HG02885 (cell line): ENCODE measurements at regions not wholly inside any gene's neighbourhood (a gene's known extent, or its start where the extent isn't known, plus 50 kb on each side); places are given as distances from the start of the nearest gene placed in this dataset.
"Not testable (repeated sequence)": the region's sequence is repeated elsewhere in the genome, so short reads cannot be mapped to it uniquely, and the experiment has no call there.

Experiments used
- ATAC-seq: cut with Tn5 transposase; IDR thresholded peaks from one replicate; pipeline ENCODE4 v1.9.1; 2021; ENCODE audit warnings: mild to moderate bottlenecking; ENCODE audit not compliant: unreplicated experiment, poor library complexity

DNA sequence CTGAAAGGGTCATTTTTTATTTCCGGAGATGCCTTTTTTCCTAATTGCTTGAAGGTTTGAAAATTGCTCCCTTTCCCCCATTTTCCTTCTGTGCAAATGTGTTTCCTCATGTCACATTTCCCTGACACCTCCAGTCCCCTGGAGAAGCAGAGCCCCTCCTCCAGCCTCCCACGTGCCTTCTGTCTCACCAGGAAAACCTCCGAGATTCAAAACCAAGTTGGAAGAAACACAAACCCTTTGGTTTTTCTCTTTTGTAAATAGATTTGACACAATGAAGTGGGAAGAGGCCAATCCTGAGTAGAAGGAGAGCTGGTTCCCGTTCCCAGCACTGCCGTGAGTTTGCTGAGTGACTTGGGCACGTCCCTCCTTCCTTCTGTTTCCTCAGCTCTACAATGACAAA is 125.4 kb upstream of the MYCN start:
- ATAC-seq, result no peak

DNA sequence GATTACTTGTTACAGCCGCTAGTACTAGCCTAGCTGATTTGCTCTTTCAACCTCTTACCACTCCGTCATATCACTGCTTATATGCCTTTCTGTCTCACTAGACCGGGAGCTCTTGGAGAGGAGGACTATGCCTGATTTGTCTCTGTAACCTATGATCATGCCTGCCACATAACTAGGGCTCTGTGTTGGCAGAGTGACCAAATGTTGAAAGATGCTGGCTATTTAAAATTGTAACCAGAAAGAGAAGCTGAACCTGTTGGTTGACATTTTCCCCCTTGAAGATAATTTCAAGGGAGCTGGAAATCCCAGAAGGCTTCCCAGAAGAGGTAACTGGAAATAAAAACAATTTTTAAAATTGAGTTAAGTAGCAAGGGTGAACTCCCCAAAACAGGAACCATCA is 124.1 kb upstream of the MYCN start:
- ATAC-seq, result no peak

- ATAC-seq, result no peak
Measured at GRCh38 chr2:15816674-15817406, 123.5 kb upstream of the MYCN start.

- no peak for ATAC-seq
Measured at GRCh38 chr2:15817748-15818147, 122.6 kb upstream of the MYCN start.

- ATAC-seq, result no peak
Measured at GRCh38 chr2:15818318-15818753, 122.0 kb upstream of the MYCN start.

DNA sequence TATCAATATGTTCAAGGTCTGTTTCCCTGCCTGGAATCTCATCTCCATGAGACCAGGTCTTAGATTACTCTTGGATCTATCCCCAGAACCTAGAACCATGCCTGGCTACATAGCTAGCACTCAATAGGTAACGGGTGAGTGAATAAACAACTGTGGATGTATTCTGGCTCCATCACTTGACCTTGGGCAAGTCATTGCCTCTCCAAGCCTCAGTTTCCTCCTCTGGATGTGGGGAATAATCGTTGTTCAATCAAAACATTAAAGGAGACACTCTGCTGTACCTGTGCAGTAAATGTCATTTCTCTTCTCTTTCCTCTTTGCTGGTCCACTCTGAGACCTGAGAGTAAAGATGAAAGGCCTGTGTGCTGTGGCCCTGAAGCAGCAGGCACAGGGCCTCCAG is 121.5 kb upstream of the MYCN start:
- no peak for ATAC-seq

DNA sequence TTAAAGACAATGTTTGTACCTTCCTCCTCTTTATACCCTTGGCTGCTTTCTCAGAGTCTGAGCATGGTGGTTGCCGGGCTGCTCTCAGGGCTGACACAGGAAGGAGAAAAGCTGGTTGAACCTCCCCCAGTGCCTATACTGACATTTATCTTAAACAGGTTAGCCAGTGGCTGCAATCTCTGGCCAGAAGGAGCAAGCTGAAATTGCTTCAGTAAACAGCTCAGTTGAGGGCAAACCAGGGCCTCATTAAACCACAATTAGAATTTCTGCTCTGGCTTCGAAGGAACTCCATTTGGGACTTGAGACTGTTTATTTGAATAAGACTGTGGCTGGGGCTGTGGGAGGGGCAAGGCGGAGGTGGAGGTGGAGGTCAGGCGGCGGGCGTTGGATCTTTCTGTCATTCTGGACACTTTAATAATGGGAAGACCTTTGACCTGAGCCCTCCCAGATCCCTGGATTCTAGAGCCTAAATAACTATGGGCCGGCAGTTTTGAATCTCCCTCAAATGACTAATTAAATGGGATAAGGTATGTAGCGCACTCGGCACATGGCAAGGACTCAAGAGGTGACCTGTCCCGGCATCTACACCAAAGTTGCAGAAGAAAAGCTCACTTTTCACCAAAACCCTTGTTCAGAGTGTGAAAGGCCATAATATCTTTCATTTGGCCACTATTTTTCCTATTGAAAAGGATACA is 120.6 kb upstream of the MYCN start:
- ATAC-seq, result no peak

DNA sequence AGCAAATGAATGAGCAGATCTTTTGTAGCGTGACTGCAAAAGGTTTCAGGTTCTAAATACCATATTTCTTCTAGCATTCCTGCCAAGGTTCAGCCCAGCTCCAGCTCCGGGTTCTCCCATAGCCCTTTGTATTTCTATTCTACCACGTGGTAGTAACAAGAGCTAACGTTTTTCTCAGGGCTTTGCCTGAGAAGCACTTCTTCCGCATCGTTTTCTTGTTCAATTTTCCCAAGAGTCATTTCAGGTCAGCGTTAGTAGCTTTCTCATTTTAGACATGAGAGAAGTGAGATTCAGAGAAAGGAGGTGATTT is 120.1 kb upstream of the MYCN start:
- no peak for ATAC-seq

- no peak for ATAC-seq
Measured at GRCh38 chr2:15820927-15821326, 119.4 kb upstream of the MYCN start.

DNA sequence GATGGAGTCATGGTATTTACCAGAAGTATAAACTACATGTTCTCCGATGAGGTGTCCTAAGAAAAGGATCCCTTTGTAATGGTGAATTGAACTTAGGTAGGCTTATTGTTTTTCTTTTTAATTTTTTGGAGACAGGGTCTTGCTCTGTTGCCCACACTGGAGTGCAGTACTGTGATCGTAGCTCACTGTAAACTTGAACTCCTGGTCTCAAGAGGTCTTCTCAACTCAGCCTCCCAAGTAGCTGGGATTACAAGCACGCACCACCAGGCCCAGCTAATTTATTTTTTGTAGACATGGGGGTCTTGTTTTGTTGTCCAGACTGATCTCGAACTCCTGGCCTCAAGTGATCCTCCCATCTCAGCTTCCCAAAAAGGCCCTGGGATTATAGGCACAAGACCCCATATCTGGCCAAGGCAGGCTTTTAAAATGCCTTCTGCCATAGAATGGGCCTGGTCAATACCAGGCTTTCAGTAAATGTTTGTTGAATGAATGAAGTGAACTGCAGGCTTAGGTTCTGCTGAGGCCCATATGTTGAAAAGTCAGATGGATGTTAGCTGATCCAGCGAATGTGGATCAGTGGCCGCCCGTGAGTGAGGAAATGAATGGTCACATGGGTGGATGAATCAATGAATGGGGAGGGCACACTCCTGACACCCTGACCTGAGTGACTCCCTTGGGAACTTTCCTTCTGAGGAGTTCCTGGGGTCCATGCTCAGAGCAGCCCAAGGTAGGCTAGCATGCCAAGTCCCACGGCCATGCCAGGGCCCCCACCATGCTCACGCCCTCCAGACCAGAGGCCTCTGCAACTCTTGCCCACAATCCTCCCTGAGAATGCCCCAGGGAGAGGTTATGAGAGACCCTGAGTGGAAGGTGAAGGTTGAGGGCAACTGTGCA is 118.0 kb upstream of the MYCN start:
- ATAC-seq, result no peak

DNA sequence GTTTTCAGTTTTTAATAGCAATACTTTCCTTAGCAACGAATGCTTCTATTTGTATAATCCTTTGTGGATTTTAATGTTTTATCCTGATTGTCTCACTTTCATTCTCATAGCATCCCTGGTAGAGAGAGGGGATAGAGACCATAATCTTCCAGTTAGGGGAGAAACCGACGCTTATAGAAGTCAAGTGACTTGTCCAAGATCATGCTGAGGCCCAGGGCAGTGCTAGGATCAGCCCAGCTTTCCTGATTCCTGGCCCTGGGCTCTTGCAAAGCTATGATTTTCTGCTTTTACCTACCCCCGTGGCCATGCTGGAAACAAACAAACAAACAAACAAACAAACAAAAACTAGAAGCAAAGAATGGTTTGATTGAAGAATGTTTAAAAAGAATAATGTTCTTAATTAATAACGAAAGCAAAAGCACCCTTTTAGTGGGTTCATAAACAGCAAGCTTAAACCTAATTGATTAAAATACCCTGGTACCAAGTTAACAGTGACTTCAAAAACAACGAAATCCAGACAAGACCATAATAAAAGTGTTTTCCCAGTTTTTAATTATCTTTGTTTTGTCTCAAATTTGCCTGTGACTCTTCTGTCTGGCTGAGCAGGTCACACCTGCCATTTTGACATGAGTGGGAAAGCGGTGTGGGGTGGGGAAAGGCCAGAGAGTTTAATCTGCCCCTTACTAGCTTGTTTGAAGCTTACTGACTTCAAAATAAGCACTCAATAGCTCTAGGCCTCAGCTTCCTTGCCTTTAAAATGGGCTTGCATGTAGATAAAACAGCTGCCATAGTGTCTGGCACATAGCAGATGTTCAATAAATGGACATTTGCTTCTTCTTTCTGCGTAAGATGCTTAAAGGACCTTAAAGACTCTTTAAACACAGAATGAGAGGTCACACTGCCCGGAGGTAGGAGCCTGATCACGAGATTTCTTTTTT is 116.6 kb upstream of the MYCN start:
- ATAC-seq, result no peak

DNA sequence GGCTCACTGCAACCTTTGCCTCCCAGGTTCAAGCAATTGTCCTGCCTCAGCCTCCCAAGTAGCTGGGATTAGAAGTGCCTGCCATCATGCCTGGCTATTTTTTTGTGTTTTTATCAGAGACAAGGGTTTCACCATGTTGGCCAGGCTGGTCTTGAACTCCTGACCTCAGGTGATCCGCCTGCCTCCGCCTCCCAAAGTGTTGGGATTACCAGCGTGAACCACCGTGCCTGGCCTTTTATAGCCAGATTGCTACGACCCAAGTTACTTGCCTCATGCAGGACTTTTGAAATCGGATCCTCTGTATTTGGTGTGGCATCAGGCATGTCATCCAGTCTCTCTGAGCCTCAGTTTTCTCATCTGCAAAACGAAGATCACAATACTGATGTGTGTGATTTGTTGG is 115.9 kb upstream of the MYCN start:
- ATAC-seq, result not testable (repeated sequence)

DNA sequence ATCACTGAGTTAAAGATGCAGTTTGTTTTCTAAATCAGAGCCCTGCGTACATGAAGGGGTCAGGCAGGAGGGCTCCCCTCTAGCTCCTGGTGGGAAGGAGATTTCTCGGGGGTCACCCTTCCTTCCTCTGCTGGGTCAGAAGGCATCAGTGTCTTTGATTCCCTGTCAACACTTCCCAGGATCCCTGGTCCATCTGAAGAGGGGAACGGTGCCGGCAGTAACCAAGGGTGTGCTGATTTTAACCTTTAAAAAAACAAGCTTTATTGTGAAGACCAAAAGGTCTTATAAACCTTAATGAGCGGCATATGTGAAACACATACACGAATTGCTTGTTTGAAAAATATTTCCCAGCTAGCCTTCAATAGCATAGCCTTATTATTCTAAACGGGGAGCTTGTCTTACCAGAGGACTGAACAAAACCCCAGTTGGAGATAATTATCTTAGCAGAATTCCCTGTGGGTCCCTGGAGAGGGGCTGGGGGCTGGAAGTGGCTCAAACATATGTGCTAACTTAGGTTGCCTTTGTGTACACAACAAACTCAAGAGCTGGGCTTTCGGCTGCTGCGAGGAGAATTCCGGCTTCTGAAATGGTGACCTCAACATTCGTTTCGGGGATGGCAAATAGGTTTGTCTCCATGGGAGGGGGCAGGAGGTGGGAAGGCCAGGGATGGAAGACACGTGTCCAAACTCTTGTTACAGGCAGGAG is 114.9 kb upstream of the MYCN start:
- ATAC-seq, result no peak

GRCh38 chr2:15826273-15826717 is 114.1 kb upstream of the MYCN start:
- no peak for ATAC-seq

DNA sequence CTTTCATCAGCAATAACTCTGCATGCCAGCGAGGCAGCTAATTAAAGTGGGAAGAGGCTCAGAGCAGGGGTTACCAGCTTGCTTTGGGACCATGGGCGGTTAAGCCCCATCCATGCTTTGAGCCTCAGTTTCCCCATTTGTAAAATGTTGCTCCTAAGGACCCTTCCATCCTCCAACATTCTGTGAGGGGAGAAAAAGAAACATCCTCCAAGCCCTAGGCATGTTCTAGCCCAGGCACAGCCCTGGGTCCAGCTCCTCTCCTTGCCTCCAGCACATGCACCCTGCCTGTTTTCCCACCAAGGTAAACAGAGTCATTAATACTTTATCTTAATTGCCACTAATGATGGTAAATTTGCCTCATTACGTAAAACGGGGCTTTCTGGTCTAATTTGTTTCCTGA is 113.3 kb upstream of the MYCN start:
- ATAC-seq, result no peak

- ATAC-seq, result no peak
Measured at GRCh38 chr2:15828576-15828975, 111.8 kb upstream of the MYCN start.

- ATAC-seq, result no peak
Measured at GRCh38 chr2:15829091-15829801, 111.1 kb upstream of the MYCN start.

DNA sequence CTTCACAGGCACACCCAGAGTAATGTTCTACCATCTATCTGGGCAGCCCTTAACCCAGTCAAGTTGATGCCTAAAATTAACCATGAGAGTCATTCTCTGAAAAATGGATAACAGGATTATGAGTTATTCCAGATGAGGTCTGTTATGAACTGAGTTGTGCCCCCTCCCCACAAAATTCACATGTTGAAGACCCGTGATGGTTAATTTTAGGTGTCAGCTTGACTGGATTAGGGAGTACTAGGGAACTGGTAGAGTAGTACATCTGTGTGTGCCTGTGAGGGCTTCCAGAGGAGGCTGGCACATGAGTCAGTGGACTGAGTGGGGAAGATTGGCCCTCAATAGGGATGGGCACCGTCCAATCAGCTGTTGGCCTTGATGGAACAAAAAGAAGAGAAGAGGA is 110.4 kb upstream of the MYCN start:
- ATAC-seq, result no peak
